ENCODE measurements at regions not wholly inside any gene's neighbourhood (a gene's known extent, or its start where the extent isn't known, plus 50 kb on each side); places are given as distances from the start of the nearest gene placed in this dataset.
"Not testable (repeated sequence)": the region's sequence is repeated elsewhere in the genome, so short reads cannot be mapped to it uniquely, and the experiment has no call there.

- DNase-seq: no peak
These were observed 73.3 kb downstream of the RGS12 start for GRCh38 chr4:3365871-3366842.

- DNase-seq: no peak
These were observed 74.3 kb downstream of the RGS12 start for GRCh38 chr4:3366893-3367775.

GRCh38 chr4:3367866-3368265 lies 73.9 kb upstream of the HGFAC start:
- DNase-seq: no peak

- DNase-seq: no peak
These were observed 73.4 kb upstream of the HGFAC start for GRCh38 chr4:3368334-3368733.

GRCh38 chr4:3368841-3369760 lies 72.7 kb upstream of the HGFAC start:
- DNase-seq: no peak

GRCh38 chr4:3369781-3370674 lies 71.7 kb upstream of the HGFAC start:
- DNase-seq: peak; percentile 29

- DNase-seq: no peak
These were observed 70.5 kb upstream of the HGFAC start for GRCh38 chr4:3371033-3372001.

GRCh38 chr4:3372264-3372932 lies 69.4 kb upstream of the HGFAC start:
- DNase-seq: no peak

- peak; percentile 90 for DNase-seq
These were observed 68.8 kb upstream of the HGFAC start for GRCh38 chr4:3372933-3373465.

- no peak for DNase-seq
These were observed 68.3 kb upstream of the HGFAC start for GRCh38 chr4:3373468-3373867.

- no peak for DNase-seq
These were observed 67.6 kb upstream of the HGFAC start for GRCh38 chr4:3374011-3374645.

- DNase-seq: no peak
These were observed 67.1 kb upstream of the HGFAC start for GRCh38 chr4:3374667-3375066.

GRCh38 chr4:3375688-3376087 lies 66.1 kb upstream of the HGFAC start:
- DNase-seq: no peak

GRCh38 chr4:3376266-3376665 lies 65.5 kb upstream of the HGFAC start:
- DNase-seq: no peak

GRCh38 chr4:3377557-3377956 lies 64.2 kb upstream of the HGFAC start:
- no peak for DNase-seq

- not testable (repeated sequence) for DNase-seq
These were observed 61.4 kb upstream of the HGFAC start for GRCh38 chr4:3380336-3380735.

GRCh38 chr4:3381208-3381607 lies 60.6 kb upstream of the HGFAC start:
- DNase-seq: not testable (repeated sequence)

- no peak for DNase-seq
These were observed 59.5 kb upstream of the HGFAC start for GRCh38 chr4:3382251-3382650.

GRCh38 chr4:3384391-3384770 lies 57.4 kb upstream of the HGFAC start:
- no peak for DNase-seq

Data from GDM1 (cell line).